ENCODE measurements at regions not wholly inside any gene's neighbourhood (a gene's known extent, or its start where the extent isn't known, plus 50 kb on each side); places are given as distances from the start of the nearest gene placed in this dataset.
"Not testable (repeated sequence)": the region's sequence is repeated elsewhere in the genome, so short reads cannot be mapped to it uniquely, and the experiment has no call there.

- no peak for FAIRE-seq
Observed at GRCh38 chr12:97616946-97617345, 154.3 kb downstream of the RMST start.

GRCh38 chr12:97628962-97629361 lies 166.4 kb downstream of the RMST start:
- FAIRE-seq: no peak

GRCh38 chr12:97629382-97629781 lies 166.8 kb downstream of the RMST start:
- FAIRE-seq: no peak

GRCh38 chr12:97630356-97630755 lies 167.8 kb downstream of the RMST start:
- FAIRE-seq: no peak

- no peak for FAIRE-seq
Observed at GRCh38 chr12:97630875-97631274, 168.3 kb downstream of the RMST start.

- FAIRE-seq: no peak
Observed at GRCh38 chr12:97637770-97638169, 175.2 kb downstream of the RMST start.

GRCh38 chr12:97638739-97639138 lies 176.1 kb downstream of the RMST start:
- FAIRE-seq: no peak

GRCh38 chr12:97639702-97640101 lies 177.1 kb downstream of the RMST start:
- FAIRE-seq: no peak

- FAIRE-seq: no peak
Observed at GRCh38 chr12:97640826-97641225, 178.2 kb downstream of the RMST start.

GRCh38 chr12:97642911-97643310 lies 180.3 kb downstream of the RMST start:
- FAIRE-seq: no peak

- no peak for FAIRE-seq
Observed at GRCh38 chr12:97643924-97644323, 181.3 kb downstream of the RMST start.

GRCh38 chr12:97645726-97646125 lies 183.1 kb downstream of the RMST start:
- no peak for FAIRE-seq

- no peak for FAIRE-seq
Observed at GRCh38 chr12:97647142-97647541, 184.5 kb downstream of the RMST start.

- FAIRE-seq: no peak
Observed at GRCh38 chr12:97650242-97650641, 187.6 kb downstream of the RMST start.

- FAIRE-seq: not testable (repeated sequence)
Observed at GRCh38 chr12:97656548-97656947, 193.9 kb downstream of the RMST start.

GRCh38 chr12:97659117-97659880 lies 196.7 kb downstream of the RMST start:
- FAIRE-seq: no peak

- no peak for FAIRE-seq
Observed at GRCh38 chr12:97666263-97666662, 203.7 kb downstream of the RMST start.

GRCh38 chr12:97672870-97673269 lies 210.3 kb downstream of the RMST start:
- no peak for FAIRE-seq

- FAIRE-seq: no peak
Observed at GRCh38 chr12:97680751-97681150, 218.1 kb downstream of the RMST start.

GRCh38 chr12:97681612-97682504 lies 219.3 kb downstream of the RMST start:
- FAIRE-seq: no peak

- FAIRE-seq: no peak
Observed at GRCh38 chr12:97685360-97685759, 222.8 kb downstream of the RMST start.

GRCh38 chr12:97701901-97702300 lies 239.3 kb downstream of the RMST start:
- no peak for FAIRE-seq

GRCh38 chr12:97711392-97711791 lies 248.8 kb downstream of the RMST start:
- no peak for FAIRE-seq

- no peak for FAIRE-seq
Observed at GRCh38 chr12:97713270-97713669, 250.7 kb downstream of the RMST start.
